ENCODE measurements at regions not wholly inside any gene's neighbourhood (a gene's known extent, or its start where the extent isn't known, plus 50 kb on each side); places are given as distances from the start of the nearest gene placed in this dataset.
"Not testable (repeated sequence)": the region's sequence is repeated elsewhere in the genome, so short reads cannot be mapped to it uniquely, and the experiment has no call there.

GRCh38 chr10:91091780-91092179 is 128.7 kb upstream of the PCGF5 start:
- Mint-ChIP-seq H3K36me3 (ENCODE audit: insufficient read depth) (no peaks in the 10 kb centered on the region), H3K27ac (no peak overlapping the region), H3K27me3 (peaks cover 8 to 9% of the 10 kb centered on the region in 2 donors), H3K9me3 (peaks cover 3 to 7% of the 10 kb centered on the region in 2 donors), H3K4me3 (no peak overlapping the region), H3K4me1 (ENCODE audit: low read depth in 2 of 2) (no peaks in the 10 kb centered on the region)
- ATAC-seq (replicated peaks) (no peak), DNase-seq (no peak)

DNA sequence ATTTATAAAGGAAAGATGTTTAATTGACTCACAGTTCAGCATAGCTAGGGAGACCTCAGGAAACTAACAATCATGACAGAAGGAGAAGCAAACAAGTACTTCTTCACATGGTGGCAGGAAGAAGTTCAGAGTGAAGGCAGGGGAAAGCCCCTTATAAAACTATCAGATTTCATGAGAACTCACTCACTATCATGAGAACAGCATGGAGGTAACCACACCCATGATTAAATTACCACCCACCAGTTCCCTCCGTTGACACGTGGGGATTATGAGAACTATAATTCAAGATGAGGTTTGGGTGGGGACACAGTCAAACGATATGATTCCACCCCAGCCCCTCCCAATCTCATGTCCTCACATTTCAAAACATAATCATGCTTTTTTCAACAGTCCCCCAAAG is 124.2 kb upstream of the PCGF5 start:
- Mint-ChIP-seq H3K36me3 (ENCODE audit: insufficient read depth) (no peaks in the 10 kb centered on the region), H3K9me3 (peaks cover 7 to 14% of the 10 kb centered on the region in 2 donors), H3K4me3 (no peak overlapping the region), H3K27ac (no peak overlapping the region), H3K4me1 (ENCODE audit: low read depth in 2 of 2) (no peaks in the 10 kb centered on the region), H3K27me3 (peaks cover 0 to 17% of the 10 kb centered on the region in 2 donors)
- DNase-seq (no peak), ATAC-seq (replicated peaks) (no peak)

GRCh38 chr10:91097313-91097712 is 123.2 kb upstream of the PCGF5 start:
- Mint-ChIP-seq H3K4me1 (ENCODE audit: low read depth in 2 of 2) (no peaks in the 10 kb centered on the region), H3K27me3 (peaks cover 0 to 17% of the 10 kb centered on the region in 2 donors), H3K4me3 (no peak overlapping the region), H3K27ac (no peak overlapping the region), H3K36me3 (ENCODE audit: insufficient read depth) (peaks cover 4% of the 10 kb centered on the region), H3K9me3 (peaks cover 7 to 14% of the 10 kb centered on the region in 2 donors)
- ATAC-seq (replicated peaks) = no peak
- no peak for DNase-seq

DNA sequence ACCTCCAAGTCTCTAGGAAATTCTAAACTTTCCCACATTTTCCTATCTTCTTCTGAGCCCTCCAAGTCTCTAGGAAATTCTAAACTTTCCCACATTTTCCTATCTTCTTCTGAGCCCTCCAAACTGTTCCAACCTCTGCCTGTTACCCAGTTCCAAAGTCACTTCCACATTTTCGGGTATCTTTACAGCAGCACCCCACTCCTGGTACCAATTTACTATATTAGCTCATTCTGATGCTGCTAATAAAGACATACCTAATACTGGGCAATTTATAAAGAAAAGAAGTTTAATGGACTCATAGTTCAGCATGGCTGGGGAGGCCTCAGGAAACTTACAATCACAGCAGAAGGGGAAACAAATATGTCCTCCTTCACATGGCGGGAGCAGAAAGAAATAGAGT is 122.4 kb upstream of the PCGF5 start:
- not testable (repeated sequence) for DNase-seq; H3K27ac Mint-ChIP-seq; H3K4me1 Mint-ChIP-seq (ENCODE audit: low read depth in 2 of 2); H3K36me3 Mint-ChIP-seq (ENCODE audit: insufficient read depth); ATAC-seq (replicated peaks); H3K4me3 Mint-ChIP-seq
- Mint-ChIP-seq H3K27me3 (peaks cover 0 to 17% of the 10 kb centered on the region in 2 donors), H3K9me3 (peaks cover 7 to 14% of the 10 kb centered on the region in 2 donors)

- Mint-ChIP-seq H3K4me1 (ENCODE audit: low read depth in 2 of 2) (no peaks in the 10 kb centered on the region), H3K9me3 (no peaks in the 10 kb centered on the region), H3K27ac (no peak overlapping the region), H3K4me3 (no peak overlapping the region), H3K27me3 (peaks cover 1 to 6% of the 10 kb centered on the region in 2 donors), H3K36me3 (ENCODE audit: insufficient read depth) (peaks cover 4% of the 10 kb centered on the region)
- ATAC-seq (replicated peaks) = no peak
- no peak for DNase-seq
Measured at GRCh38 chr10:91103384-91104192, 116.9 kb upstream of the PCGF5 start.

DNA sequence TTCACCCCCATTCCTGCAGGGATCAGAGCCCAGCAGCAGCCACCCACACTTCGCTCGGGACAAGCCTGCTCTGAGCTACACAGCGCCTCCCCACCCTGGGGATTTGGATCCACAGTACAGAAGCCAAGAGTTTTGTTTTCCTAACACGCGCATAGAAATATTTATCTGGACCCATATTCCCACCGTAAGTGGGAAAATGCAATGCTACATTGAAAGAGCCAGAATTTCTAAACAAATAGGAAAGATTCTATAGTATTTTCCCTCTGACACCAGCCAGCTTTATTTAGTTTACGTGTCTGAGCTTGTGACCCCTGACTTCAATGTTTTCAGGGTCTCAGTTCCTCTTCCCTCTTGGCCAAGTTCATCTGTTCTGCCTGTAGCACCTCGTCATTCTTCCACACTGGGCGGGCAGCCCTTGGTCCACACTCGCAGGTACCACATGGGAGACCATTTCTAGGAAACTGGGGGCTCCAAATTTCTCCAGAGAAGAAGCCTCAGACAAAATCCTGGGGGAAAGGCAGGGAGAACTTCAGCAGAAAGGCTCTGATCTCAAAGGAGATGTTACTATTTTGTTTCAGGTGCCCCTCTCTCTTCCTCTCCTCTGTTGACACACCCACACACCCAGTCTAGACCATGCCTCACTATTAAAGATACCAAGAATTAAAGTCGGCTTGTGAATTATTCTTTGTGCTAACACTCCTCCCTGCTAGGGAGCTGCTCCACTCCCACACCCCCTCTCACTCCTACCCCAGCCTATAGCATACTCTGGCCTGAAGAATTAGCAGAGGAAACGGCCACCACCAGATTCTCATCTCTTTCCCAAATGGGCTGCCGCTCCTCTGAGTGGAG is 116.0 kb upstream of the PCGF5 start:
- no peak for DNase-seq
- Mint-ChIP-seq H3K36me3 (ENCODE audit: insufficient read depth) (peaks cover 4% of the 10 kb centered on the region), H3K4me1 (ENCODE audit: low read depth in 2 of 2) (no peaks in the 10 kb centered on the region), H3K27ac (no peak overlapping the region), H3K4me3 (no peak overlapping the region), H3K9me3 (no peaks in the 10 kb centered on the region), H3K27me3 (peaks cover 8 to 9% of the 10 kb centered on the region in 2 donors)
- ATAC-seq (replicated peaks) = no peak

DNA sequence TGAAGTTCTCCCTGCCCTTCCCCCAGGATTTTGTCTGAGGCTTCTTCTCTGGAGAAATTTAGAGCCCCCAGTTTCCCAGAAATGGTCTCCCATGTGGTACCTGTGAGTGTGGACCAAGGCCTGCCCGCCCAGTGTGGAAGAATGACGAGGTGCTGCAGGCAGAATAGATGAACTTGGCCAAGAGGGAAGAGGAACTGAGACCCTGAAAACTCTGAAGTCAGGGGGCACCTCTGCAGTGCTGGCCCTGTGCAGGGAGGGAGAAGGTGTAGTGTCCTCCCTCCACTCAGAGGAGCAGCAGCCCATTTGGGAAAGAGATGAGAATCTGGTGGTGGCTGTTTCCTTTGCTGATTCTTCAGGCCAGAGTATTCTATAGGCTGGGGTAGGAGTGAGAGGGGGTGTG is 115.2 kb upstream of the PCGF5 start:
- no peak for ATAC-seq (replicated peaks)
- H3K4me1 Mint-ChIP-seq (ENCODE audit: low read depth in 2 of 2) = no peaks in the 10 kb centered on the region
- peaks cover 8 to 9% of the 10 kb centered on the region in 2 donors for H3K27me3 Mint-ChIP-seq
- H3K27ac Mint-ChIP-seq = no peak overlapping the region
- DNase-seq = no peak
- H3K9me3 Mint-ChIP-seq = no peaks in the 10 kb centered on the region
- no peak overlapping the region for H3K4me3 Mint-ChIP-seq
- H3K36me3 Mint-ChIP-seq (ENCODE audit: insufficient read depth) = peaks cover 4% of the 10 kb centered on the region

GRCh38 chr10:91108820-91109219 is 111.6 kb upstream of the PCGF5 start:
- Mint-ChIP-seq H3K27me3 (peaks cover 8 to 9% of the 10 kb centered on the region in 2 donors), H3K36me3 (ENCODE audit: insufficient read depth) (no peaks in the 10 kb centered on the region), H3K4me3 (no peak overlapping the region), H3K27ac (no peak overlapping the region), H3K9me3 (no peaks in the 10 kb centered on the region), H3K4me1 (ENCODE audit: low read depth in 2 of 2) (no peaks in the 10 kb centered on the region)
- ATAC-seq (replicated peaks) (no peak), DNase-seq (no peak)

DNA sequence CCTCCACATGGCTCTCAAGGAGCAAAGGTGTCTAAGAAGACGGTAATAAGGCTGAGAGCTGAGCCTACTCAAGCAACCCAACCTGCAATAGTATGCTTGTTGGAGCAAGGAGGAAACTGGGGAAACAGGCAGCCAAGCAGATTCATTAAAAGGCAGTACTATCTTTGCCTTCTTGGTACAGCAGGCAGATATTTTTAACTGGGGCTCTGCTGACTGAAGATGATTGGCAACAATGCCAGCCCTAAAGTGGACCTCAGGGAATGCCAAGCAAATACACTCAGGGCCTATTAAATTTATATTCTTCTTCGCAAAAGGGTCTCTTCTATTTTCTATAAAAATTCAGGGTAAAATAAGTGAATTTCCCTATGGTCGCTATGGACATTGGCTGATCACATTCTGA is 109.4 kb upstream of the PCGF5 start:
- Mint-ChIP-seq H3K36me3 (ENCODE audit: insufficient read depth) (no peaks in the 10 kb centered on the region), H3K27ac (no peak overlapping the region), H3K27me3 (peaks cover 8 to 9% of the 10 kb centered on the region in 2 donors), H3K4me3 (no peak overlapping the region), H3K4me1 (ENCODE audit: low read depth in 2 of 2) (no peaks in the 10 kb centered on the region), H3K9me3 (no peaks in the 10 kb centered on the region)
- DNase-seq (no peak), ATAC-seq (replicated peaks) (no peak)

GRCh38 chr10:91115618-91116390 is 104.7 kb upstream of the PCGF5 start:
- Mint-ChIP-seq H3K9me3 (no peaks in the 10 kb centered on the region), H3K27ac (no peak overlapping the region), H3K4me1 (ENCODE audit: low read depth in 2 of 2) (no peaks in the 10 kb centered on the region), H3K27me3 (peaks cover 0 to 5% of the 10 kb centered on the region in 2 donors), H3K36me3 (ENCODE audit: insufficient read depth) (no peaks in the 10 kb centered on the region), H3K4me3 (no peak overlapping the region)
- ATAC-seq (replicated peaks) = no peak
- no peak for DNase-seq

GRCh38 chr10:91117505-91117904 is 103.0 kb upstream of the PCGF5 start:
- DNase-seq (no peak), ATAC-seq (replicated peaks) (no peak)
- no peak overlapping the region for H3K4me3 Mint-ChIP-seq

DNA sequence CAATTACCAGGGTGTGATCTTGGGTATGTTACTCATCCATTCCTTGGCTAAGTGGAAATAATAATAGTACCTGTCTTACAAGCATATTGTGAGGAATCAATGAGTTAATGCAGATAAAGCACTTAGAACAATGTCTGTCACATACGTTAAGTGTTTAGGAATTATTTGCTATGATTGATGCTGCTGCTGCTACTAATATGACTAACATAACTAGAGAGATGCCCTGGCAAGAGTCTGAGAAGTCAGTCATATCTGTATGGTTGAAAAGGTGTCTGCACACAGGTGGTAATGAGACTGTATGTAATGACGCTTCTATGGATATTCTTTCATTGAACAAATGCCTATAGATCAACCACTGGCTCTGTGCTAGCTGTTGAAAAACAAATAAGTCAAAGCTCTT is 100.1 kb upstream of the PCGF5 start:
- Mint-ChIP-seq H3K4me3 (no peak overlapping the region), H3K9me3 (no peaks in the 10 kb centered on the region), H3K27ac (no peak overlapping the region), H3K36me3 (ENCODE audit: insufficient read depth) (no peaks in the 10 kb centered on the region), H3K27me3 (peaks cover 9 to 31% of the 10 kb centered on the region in 2 donors), H3K4me1 (ENCODE audit: low read depth in 2 of 2) (no peaks in the 10 kb centered on the region)
- no peak for ATAC-seq (replicated peaks)
- DNase-seq = no peak

More at GRCh38 chr10:91117505-91117904, 103.0 kb upstream of the PCGF5 start:
- Mint-ChIP-seq H3K4me1 (ENCODE audit: low read depth in 2 of 2) (no peaks in the 10 kb centered on the region), H3K9me3 (no peaks in the 10 kb centered on the region), H3K27me3 (peaks cover 3 to 10% of the 10 kb centered on the region in 2 donors), H3K27ac (no peak overlapping the region), H3K36me3 (ENCODE audit: insufficient read depth) (no peaks in the 10 kb centered on the region)

DNA sequence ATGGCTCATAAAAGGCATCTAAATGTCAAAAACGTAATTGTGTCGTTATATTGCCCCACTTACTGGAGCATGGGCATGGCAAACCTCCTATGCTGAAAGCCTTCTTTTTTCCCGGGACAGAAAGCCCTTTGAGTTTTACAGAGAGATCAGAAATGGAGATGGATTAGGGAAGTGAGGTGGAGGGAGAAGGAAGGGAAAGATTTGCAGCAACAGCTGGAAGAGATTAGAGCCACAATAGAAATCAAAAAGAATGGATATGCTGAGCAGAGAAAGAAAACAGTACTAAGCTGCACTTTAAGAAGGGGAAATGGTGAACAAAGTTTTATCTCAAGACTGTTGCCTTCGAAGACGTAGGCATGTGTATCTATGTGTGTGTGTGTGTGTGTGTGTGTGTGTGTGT is 97.2 kb upstream of the PCGF5 start:
- Mint-ChIP-seq H3K27me3 (peaks cover 9 to 39% of the 10 kb centered on the region in 2 donors), H3K9me3 (no peaks in the 10 kb centered on the region), H3K36me3 (ENCODE audit: insufficient read depth) (no peaks in the 10 kb centered on the region), H3K27ac (no peak overlapping the region), H3K4me3 (no peak overlapping the region), H3K4me1 (ENCODE audit: low read depth in 2 of 2) (peaks cover 0 to 5% of the 10 kb centered on the region in 2 donors)
- DNase-seq (no peak), ATAC-seq (replicated peaks) (no peak)
